Heart left ventricle (tissue), 13 donors: ENCODE measurements at regions not wholly inside any gene's neighbourhood (a gene's known extent, or its start where the extent isn't known, plus 50 kb on each side); places are given as distances from the start of the nearest gene placed in this dataset.
"Not testable (repeated sequence)": the region's sequence is repeated elsewhere in the genome, so short reads cannot be mapped to it uniquely, and the experiment has no call there.

Experiments used
- POLR2A ChIP-seq, 2 donors: fragments of 450-650 bp; IDR thresholded peaks; one replicate each; pipeline ENCODE4 v1.6.1; 2017; ENCODE audit warnings: antibody characterized with exemption in 2 of 2, mild to moderate bottlenecking in 2 of 2, moderate library complexity in 2 of 2
- TF ChIP-seq, protein P1 (sequence below), 12 donors: fragments of 200-600 bp; sonication (generic) in 4 of 12; IDR thresholded peaks; one replicate each; pipeline versions ENCODE4 v1.5.0 to v1.8.0; 2018 to 2022; ENCODE audit warnings: antibody characterized with exemption in 12 of 12, mild to moderate bottlenecking in 5 of 12
- donor health status: ischemic (EF 13 %, LVEDD 7.1; RV severe dilation, severe dysfunction).
- donor health status: DM: no; HTN: yes; CAD: no.
- donor health status: DM: no; HTN: no; CAD: no.
- donor health status: ischemic (EF 25% LVEDD 6.9; RV normal size, moderate dysfunction).
- donor health status: ischemic (EF 25% LVEDD 5.7; RV mildly dilated, moderate dysfunction).
- donor health status: ischemic (EF 35%, LVEDD 5.7; RV mildly dilated, moderate dysfunction).
- donor health status: nonischemic (EF 11% LVEDD 7.7; RV severe dilation, severe dysfunction).
- donor health status: DM: yes; HTN: yes; CAD: no.
- donor health status: PGD.
- donor health status: ischemic (EF 29% LVEDD 5.4; RV normal size, mild dysfunction).
- donor health status: nonischemic (EF 23%, LVEDD 6.1; RV moderate dilation, normal function).

DNA sequence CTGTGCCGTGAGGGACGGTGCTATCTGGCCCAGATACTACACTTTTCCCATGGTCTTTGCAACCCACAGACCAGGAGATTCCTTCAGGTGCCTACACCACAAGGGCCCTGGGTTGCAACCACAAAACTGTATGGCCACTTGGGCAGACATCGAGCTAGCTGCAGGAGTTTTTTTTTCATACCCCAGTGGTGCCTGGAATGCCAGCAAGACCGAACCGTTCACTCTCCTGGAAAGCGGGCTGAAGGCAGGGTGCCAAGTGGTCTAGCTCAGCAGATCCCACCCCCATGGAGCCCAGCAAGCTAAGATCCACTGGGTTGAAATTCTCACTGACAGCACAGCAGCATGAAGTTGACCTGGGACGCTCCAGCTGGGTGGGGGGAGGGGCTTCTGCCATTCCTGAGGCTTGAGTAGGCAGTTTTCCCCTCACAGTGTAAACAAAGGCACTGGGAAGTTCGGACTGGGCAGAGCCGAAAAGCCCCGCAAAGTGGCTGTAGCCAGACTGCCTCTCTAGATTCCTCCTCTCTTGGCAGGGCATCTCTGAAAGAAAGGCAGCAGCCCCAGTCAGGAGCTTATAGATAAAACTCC, 638.9 kb downstream of the SLC16A7 start:
- TF ChIP-seq, protein P1, sequence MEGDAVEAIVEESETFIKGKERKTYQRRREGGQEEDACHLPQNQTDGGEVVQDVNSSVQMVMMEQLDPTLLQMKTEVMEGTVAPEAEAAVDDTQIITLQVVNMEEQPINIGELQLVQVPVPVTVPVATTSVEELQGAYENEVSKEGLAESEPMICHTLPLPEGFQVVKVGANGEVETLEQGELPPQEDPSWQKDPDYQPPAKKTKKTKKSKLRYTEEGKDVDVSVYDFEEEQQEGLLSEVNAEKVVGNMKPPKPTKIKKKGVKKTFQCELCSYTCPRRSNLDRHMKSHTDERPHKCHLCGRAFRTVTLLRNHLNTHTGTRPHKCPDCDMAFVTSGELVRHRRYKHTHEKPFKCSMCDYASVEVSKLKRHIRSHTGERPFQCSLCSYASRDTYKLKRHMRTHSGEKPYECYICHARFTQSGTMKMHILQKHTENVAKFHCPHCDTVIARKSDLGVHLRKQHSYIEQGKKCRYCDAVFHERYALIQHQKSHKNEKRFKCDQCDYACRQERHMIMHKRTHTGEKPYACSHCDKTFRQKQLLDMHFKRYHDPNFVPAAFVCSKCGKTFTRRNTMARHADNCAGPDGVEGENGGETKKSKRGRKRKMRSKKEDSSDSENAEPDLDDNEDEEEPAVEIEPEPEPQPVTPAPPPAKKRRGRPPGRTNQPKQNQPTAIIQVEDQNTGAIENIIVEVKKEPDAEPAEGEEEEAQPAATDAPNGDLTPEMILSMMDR (IDR thresholded peaks at IDR 0.05) = not testable (repeated sequence)
- TF ChIP-seq POLR2A (IDR thresholded peaks at IDR 0.05) = not testable (repeated sequence)
